Loucy (cell line): ENCODE measurements at regions not wholly inside any gene's neighbourhood (a gene's known extent, or its start where the extent isn't known, plus 50 kb on each side); places are given as distances from the start of the nearest gene placed in this dataset.

Source experiments
- EZH2phosphoT487 ChIP-seq: fragments of 200-600 bp; IDR thresholded peaks from 2 replicates; pipeline ENCODE4 v1.6.1; 2018; ENCODE audit warnings: antibody characterized with exemption, mild to moderate bottlenecking, moderate library complexity, borderline replicate concordance
- TF ChIP-seq, protein P1 (sequence below): fragments of 200-600 bp; sonication (generic); conservative IDR thresholded peaks from 2 replicates; pipeline ENCODE4 v1.5.1; 2014; ENCODE audit warnings: mild to moderate bottlenecking, antibody characterized with exemption, low read length

GRCh38 chr2:45332094-45332493 lies 279.0 kb downstream of the SRBD1 start:
- TF ChIP-seq, protein P1, sequence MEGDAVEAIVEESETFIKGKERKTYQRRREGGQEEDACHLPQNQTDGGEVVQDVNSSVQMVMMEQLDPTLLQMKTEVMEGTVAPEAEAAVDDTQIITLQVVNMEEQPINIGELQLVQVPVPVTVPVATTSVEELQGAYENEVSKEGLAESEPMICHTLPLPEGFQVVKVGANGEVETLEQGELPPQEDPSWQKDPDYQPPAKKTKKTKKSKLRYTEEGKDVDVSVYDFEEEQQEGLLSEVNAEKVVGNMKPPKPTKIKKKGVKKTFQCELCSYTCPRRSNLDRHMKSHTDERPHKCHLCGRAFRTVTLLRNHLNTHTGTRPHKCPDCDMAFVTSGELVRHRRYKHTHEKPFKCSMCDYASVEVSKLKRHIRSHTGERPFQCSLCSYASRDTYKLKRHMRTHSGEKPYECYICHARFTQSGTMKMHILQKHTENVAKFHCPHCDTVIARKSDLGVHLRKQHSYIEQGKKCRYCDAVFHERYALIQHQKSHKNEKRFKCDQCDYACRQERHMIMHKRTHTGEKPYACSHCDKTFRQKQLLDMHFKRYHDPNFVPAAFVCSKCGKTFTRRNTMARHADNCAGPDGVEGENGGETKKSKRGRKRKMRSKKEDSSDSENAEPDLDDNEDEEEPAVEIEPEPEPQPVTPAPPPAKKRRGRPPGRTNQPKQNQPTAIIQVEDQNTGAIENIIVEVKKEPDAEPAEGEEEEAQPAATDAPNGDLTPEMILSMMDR: no peak
- no peak for TF ChIP-seq EZH2phosphoT487
